GM23248 (cell line): ENCODE measurements at regions not wholly inside any gene's neighbourhood (a gene's known extent, or its start where the extent isn't known, plus 50 kb on each side); places are given as distances from the start of the nearest gene placed in this dataset.

Experiments
- EZH2 ChIP-seq: fragments of 200-600 bp; sonication (generic); IDR thresholded peaks from 2 replicates; pipeline ENCODE4 v1.6.1; 2018; ENCODE audit warnings: antibody characterized with exemption, mild to moderate bottlenecking; ENCODE audit not compliant: insufficient read depth, poor library complexity, severe bottlenecking
- EZH2phosphoT487 ChIP-seq: fragments of 200-600 bp; sonication (generic); IDR thresholded peaks from 2 replicates; pipeline ENCODE4 v1.6.1; 2018; ENCODE audit warnings: antibody characterized with exemption, moderate library complexity, mild to moderate bottlenecking, low read depth; ENCODE audit not compliant: insufficient read depth

DNA sequence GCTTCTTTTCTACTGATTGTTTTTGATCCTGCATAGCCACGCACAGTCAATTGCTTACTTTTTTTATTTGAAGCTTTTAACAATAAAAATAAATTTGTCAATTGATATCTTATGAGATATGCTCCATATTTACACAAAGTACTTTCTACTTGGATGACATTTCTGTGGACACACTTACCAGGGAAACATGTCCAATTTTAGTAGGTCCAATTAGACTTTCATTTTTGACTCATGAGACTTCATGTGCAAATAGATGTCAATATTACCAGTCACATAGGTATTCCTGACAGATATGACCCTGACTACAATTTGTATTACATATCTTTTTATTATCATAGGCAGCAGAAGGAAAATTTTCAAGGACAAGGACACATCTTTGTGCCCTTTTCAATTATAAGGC, 219.9 kb upstream of the ANKRD50 start:
- TF ChIP-seq EZH2phosphoT487 (no peak), EZH2 (no peak)
